ENCODE measurements at regions not wholly inside any gene's neighbourhood (a gene's known extent, or its start where the extent isn't known, plus 50 kb on each side); places are given as distances from the start of the nearest gene placed in this dataset.
A peak's percentile ranks its signal among the peaks of the same experiment; 100 is the strongest.

- H3K4me1 Mint-ChIP-seq (ENCODE audit: insufficient read depth, unreplicated experiment), result peaks cover 11% of the 10 kb centered on the region
- H3K4me3 Mint-ChIP-seq (ENCODE audit: unreplicated experiment), result no peak overlapping the region
- intact Hi-C loops (cut with micrococcal nuclease), result no loop called here
- peaks cover 7% of the 10 kb centered on the region for H3K9me3 Mint-ChIP-seq (ENCODE audit: unreplicated experiment)
- H3K36me3 Mint-ChIP-seq (ENCODE audit: insufficient read depth, unreplicated experiment), result peaks cover 4% of the 10 kb centered on the region
- H3K27me3 Mint-ChIP-seq (ENCODE audit: insufficient read depth, unreplicated experiment), result no peaks in the 10 kb centered on the region
- POLR2A ChIA-PET, result no interaction called here
- CTCF ChIA-PET, result no interaction called here
- TF ChIP-seq CTCF (IDR thresholded peaks at IDR 0.05; ENCODE audit: unreplicated experiment), result no peak
- no TSS peak for BruUV-seq (replicated peaks)
- H3K27ac Mint-ChIP-seq (ENCODE audit: low read depth, unreplicated experiment), result no peak overlapping the region
- no peak for DNase-seq (ENCODE audit: unreplicated experiment)
These were observed 797.2 kb upstream of the ADAMTS5 start for GRCh38 chr21:27764056-27764455.

- peaks cover 7% of the 10 kb centered on the region for H3K9me3 Mint-ChIP-seq (ENCODE audit: unreplicated experiment)
- no peak for TF ChIP-seq CTCF (IDR thresholded peaks at IDR 0.05; ENCODE audit: unreplicated experiment)
- peaks cover 11% of the 10 kb centered on the region for H3K4me1 Mint-ChIP-seq (ENCODE audit: insufficient read depth, unreplicated experiment)
- DNase-seq (ENCODE audit: unreplicated experiment), result no peak
- BruUV-seq (replicated peaks), result no TSS peak
- peak overlapping the region; percentile 92 for H3K27ac Mint-ChIP-seq (ENCODE audit: low read depth, unreplicated experiment)
- POLR2A ChIA-PET, result no interaction called here
- no peak overlapping the region for H3K4me3 Mint-ChIP-seq (ENCODE audit: unreplicated experiment)
- peaks cover 4% of the 10 kb centered on the region for H3K36me3 Mint-ChIP-seq (ENCODE audit: insufficient read depth, unreplicated experiment)
- no peaks in the 10 kb centered on the region for H3K27me3 Mint-ChIP-seq (ENCODE audit: insufficient read depth, unreplicated experiment)
- CTCF ChIA-PET, result no interaction called here
- intact Hi-C loops (cut with micrococcal nuclease), result no loop called here
These were observed 794.7 kb upstream of the ADAMTS5 start for GRCh38 chr21:27761623-27762022.

GRCh38 chr21:27759820-27760219 is 792.9 kb upstream of the ADAMTS5 start:
- DNase-seq (ENCODE audit: unreplicated experiment), result peak; percentile 9
- Mint-ChIP-seq H3K27me3 (ENCODE audit: insufficient read depth, unreplicated experiment) (no peaks in the 10 kb centered on the region), H3K36me3 (ENCODE audit: insufficient read depth, unreplicated experiment) (peaks cover 4% of the 10 kb centered on the region), H3K4me1 (ENCODE audit: insufficient read depth, unreplicated experiment) (peaks cover 11% of the 10 kb centered on the region), H3K4me3 (ENCODE audit: unreplicated experiment) (no peak overlapping the region), H3K9me3 (ENCODE audit: unreplicated experiment) (peaks cover 7% of the 10 kb centered on the region), H3K27ac (ENCODE audit: low read depth, unreplicated experiment) (no peak overlapping the region)
- TF ChIP-seq CTCF (IDR thresholded peaks at IDR 0.05; ENCODE audit: unreplicated experiment), result no peak
- BruUV-seq (replicated peaks), result no TSS peak
- intact Hi-C loops (cut with micrococcal nuclease), result loop anchor here (1.0 to 5.0 kb wide), 2 partner anchors 292 to 576 kb away; no protein-coding TSS in a partner anchor
- CTCF ChIA-PET, result interaction anchor here (0.6 to 2.4 kb wide), 10 partner anchors 34 to 986 kb away, joined by 3 to 11 read pairs (median 4); no protein-coding TSS in a partner anchor
- POLR2A ChIA-PET, result interaction anchor here (1.3 kb wide), 1 partner anchor 11 kb away, joined by 3 read pairs; no protein-coding TSS in a partner anchor

- ChIA-PET POLR2A (interaction anchor here (1.3 kb wide), 1 partner anchor 11 kb away, joined by 3 read pairs; no protein-coding TSS in a partner anchor), CTCF (interaction anchor here (0.6 to 2.4 kb wide), 7 partner anchors 35 to 986 kb away, joined by 3 to 11 read pairs (median 4); no protein-coding TSS in a partner anchor)
- no peaks in the 10 kb centered on the region for H3K27me3 Mint-ChIP-seq (ENCODE audit: insufficient read depth, unreplicated experiment)
- H3K4me3 Mint-ChIP-seq (ENCODE audit: unreplicated experiment), result no peak overlapping the region
- peaks cover 11% of the 10 kb centered on the region for H3K4me1 Mint-ChIP-seq (ENCODE audit: insufficient read depth, unreplicated experiment)
- H3K36me3 Mint-ChIP-seq (ENCODE audit: insufficient read depth, unreplicated experiment), result peaks cover 4% of the 10 kb centered on the region
- no peak overlapping the region for H3K27ac Mint-ChIP-seq (ENCODE audit: low read depth, unreplicated experiment)
- no peak for TF ChIP-seq CTCF (IDR thresholded peaks at IDR 0.05; ENCODE audit: unreplicated experiment)
- H3K9me3 Mint-ChIP-seq (ENCODE audit: unreplicated experiment), result peaks cover 7% of the 10 kb centered on the region
- DNase-seq (ENCODE audit: unreplicated experiment), result peak; percentile 21
- intact Hi-C loops (cut with micrococcal nuclease), result loop anchor here (1.0 to 5.0 kb wide), 2 partner anchors 293 to 577 kb away; no protein-coding TSS in a partner anchor
- no TSS peak for BruUV-seq (replicated peaks)
These were observed 792.3 kb upstream of the ADAMTS5 start for GRCh38 chr21:27759091-27759659.

Measured in MCF 10A (cell line).